Erythroblast (primary cell): ENCODE measurements at regions not wholly inside any gene's neighbourhood (a gene's known extent, or its start where the extent isn't known, plus 50 kb on each side); places are given as distances from the start of the nearest gene placed in this dataset.

Experiments
- GATA1 ChIP-seq: IDR thresholded peaks from 2 replicates; pipeline ENCODE4 v1.6.1; 2011; ENCODE audit warnings: low read depth, mild to moderate bottlenecking, control low read depth, low read length, moderate library complexity
- POLR2A ChIP-seq: IDR thresholded peaks from 2 replicates; pipeline ENCODE4 v1.6.1; 2011; ENCODE audit warnings: mild to moderate bottlenecking, low read length

- TF ChIP-seq POLR2A (no peak), GATA1 (no peak)
Observed at GRCh38 chr12:24631676-24632426, 317.1 kb downstream of the BCAT1 start.
